GM18867 (cell line): ENCODE measurements at regions not wholly inside any gene's neighbourhood (a gene's known extent, or its start where the extent isn't known, plus 50 kb on each side); places are given as distances from the start of the nearest gene placed in this dataset.

ENCODE experiments used
- ATAC-seq: cut with Tn5 transposase; IDR thresholded peaks from one replicate; pipeline ENCODE4 v1.9.1; 2021; ENCODE audit warnings: mild to moderate bottlenecking, moderate library complexity; ENCODE audit not compliant: unreplicated experiment

- no peak for ATAC-seq
These were observed 94.3 kb upstream of the ZC3H12C start for GRCh38 chr11:109998921-109999320.

- peak; percentile 97 for ATAC-seq
These were observed 93.1 kb upstream of the ZC3H12C start for GRCh38 chr11:110000031-110000502.

- no peak for ATAC-seq
These were observed 92.3 kb upstream of the ZC3H12C start for GRCh38 chr11:110000850-110001249.

GRCh38 chr11:110003426-110003825 is 89.8 kb upstream of the ZC3H12C start:
- ATAC-seq, result no peak

- ATAC-seq, result no peak
These were observed 81.6 kb upstream of the ZC3H12C start for GRCh38 chr11:110011595-110011994.

- ATAC-seq, result no peak
These were observed 77.5 kb upstream of the ZC3H12C start for GRCh38 chr11:110015695-110016094.

GRCh38 chr11:110019675-110020074 is 73.5 kb upstream of the ZC3H12C start:
- ATAC-seq, result no peak

- no peak for ATAC-seq
These were observed 70.6 kb upstream of the ZC3H12C start for GRCh38 chr11:110022548-110022947.

- ATAC-seq, result no peak
These were observed 69.5 kb upstream of the ZC3H12C start for GRCh38 chr11:110023711-110024110.

GRCh38 chr11:110026858-110027626 is 66.2 kb upstream of the ZC3H12C start:
- ATAC-seq, result peak; percentile 91

GRCh38 chr11:110027627-110028371 is 65.4 kb upstream of the ZC3H12C start:
- ATAC-seq, result peak; percentile 37

- ATAC-seq, result no peak
These were observed 64.3 kb upstream of the ZC3H12C start for GRCh38 chr11:110028921-110029320.

GRCh38 chr11:110029714-110030113 is 63.5 kb upstream of the ZC3H12C start:
- ATAC-seq, result no peak

- no peak for ATAC-seq
These were observed 62.0 kb upstream of the ZC3H12C start for GRCh38 chr11:110031171-110031570.

GRCh38 chr11:110032259-110032658 is 60.9 kb upstream of the ZC3H12C start:
- ATAC-seq, result no peak

- ATAC-seq, result no peak
These were observed 60.1 kb upstream of the ZC3H12C start for GRCh38 chr11:110032957-110033570.

GRCh38 chr11:110034806-110035205 is 58.4 kb upstream of the ZC3H12C start:
- ATAC-seq, result no peak

- ATAC-seq, result no peak
These were observed 57.8 kb upstream of the ZC3H12C start for GRCh38 chr11:110035357-110035756.

- ATAC-seq, result no peak
These were observed 55.0 kb upstream of the ZC3H12C start for GRCh38 chr11:110038201-110038600.
